Endothelial cell (in vitro differentiated cells): ENCODE measurements at regions not wholly inside any gene's neighbourhood (a gene's known extent, or its start where the extent isn't known, plus 50 kb on each side); places are given as distances from the start of the nearest gene placed in this dataset.
A peak's percentile ranks its signal among the peaks of the same experiment; 100 is the strongest.

Experiments used
- DNase-seq: peaks from one replicate; pipeline ENCODE4 v3.0.0; 2021; ENCODE audit warnings: low spot score
- H3K27ac Mint-ChIP-seq: one replicate; pipeline ENCODE4 v1.8.0; 2021; ENCODE audit warnings: mixed read lengths, inconsistent platforms; ENCODE audit not compliant: unreplicated experiment
- H3K27me3 Mint-ChIP-seq: one replicate; pipeline ENCODE4 v1.8.0; 2021; ENCODE audit warnings: mild to moderate bottlenecking, moderate library complexity, mixed read lengths, inconsistent platforms; ENCODE audit not compliant: unreplicated experiment
- H3K36me3 Mint-ChIP-seq: one replicate; pipeline ENCODE4 v1.8.0; 2021; ENCODE audit warnings: mild to moderate bottlenecking, low read depth, mixed read lengths, inconsistent platforms; ENCODE audit not compliant: unreplicated experiment
- H3K4me1 Mint-ChIP-seq: one replicate; pipeline ENCODE4 v1.8.0; 2021; ENCODE audit warnings: mild to moderate bottlenecking, mixed read lengths, inconsistent platforms; ENCODE audit not compliant: unreplicated experiment
- H3K4me3 Mint-ChIP-seq: one replicate; pipeline ENCODE4 v1.8.0; 2021; ENCODE audit warnings: mild to moderate bottlenecking, mixed read lengths, inconsistent platforms; ENCODE audit not compliant: unreplicated experiment
- H3K9me3 Mint-ChIP-seq: one replicate; pipeline ENCODE4 v1.8.0; 2021; ENCODE audit warnings: mixed read lengths, inconsistent platforms; ENCODE audit not compliant: unreplicated experiment
- TF ChIP-seq, protein P1 (sequence below): fragments of 200-600 bp; sonication (generic); IDR thresholded peaks from one replicate; pipeline ENCODE4 v1.5.0; 2021; ENCODE audit warnings: antibody characterized with exemption; ENCODE audit not compliant: unreplicated experiment

DNA sequence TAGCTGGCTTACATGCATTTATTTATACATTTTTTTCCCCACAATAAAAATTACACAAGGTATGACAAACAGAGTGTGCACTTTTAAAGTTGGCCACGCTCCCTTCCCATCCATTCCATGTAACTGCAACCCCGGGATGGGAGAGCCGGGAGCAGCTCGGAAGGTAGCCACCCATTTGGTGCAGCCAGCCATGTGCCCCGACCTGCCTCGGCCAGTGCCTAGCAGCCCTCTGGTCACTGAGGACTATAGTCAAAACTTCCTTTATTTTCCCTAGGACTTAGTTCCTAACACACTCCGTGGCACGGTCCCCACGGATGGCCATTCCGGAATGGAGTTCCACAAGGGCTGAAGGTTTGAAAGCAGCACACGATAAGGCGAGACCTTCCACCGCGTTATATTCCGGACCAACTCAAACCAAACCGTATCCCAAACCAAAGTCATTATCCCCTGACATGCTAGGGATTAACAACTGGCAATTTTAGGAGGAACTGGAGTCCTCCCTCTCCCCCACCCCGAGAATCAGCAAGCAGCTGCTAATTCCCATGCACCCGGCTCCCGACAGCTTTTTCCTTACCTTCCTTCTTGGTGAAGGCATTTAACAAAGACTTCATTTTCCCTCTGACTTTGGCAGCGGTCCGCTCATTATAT is 426.4 kb downstream of the SHANK2 start:
- Mint-ChIP-seq H3K4me3 (no peak overlapping the region), H3K4me1 (peaks cover 11% of the 10 kb centered on the region), H3K9me3 (no peaks in the 10 kb centered on the region), H3K27me3 (peaks cover 2% of the 10 kb centered on the region), H3K27ac (no peak overlapping the region), H3K36me3 (no peaks in the 10 kb centered on the region)
- TF ChIP-seq, protein P1, sequence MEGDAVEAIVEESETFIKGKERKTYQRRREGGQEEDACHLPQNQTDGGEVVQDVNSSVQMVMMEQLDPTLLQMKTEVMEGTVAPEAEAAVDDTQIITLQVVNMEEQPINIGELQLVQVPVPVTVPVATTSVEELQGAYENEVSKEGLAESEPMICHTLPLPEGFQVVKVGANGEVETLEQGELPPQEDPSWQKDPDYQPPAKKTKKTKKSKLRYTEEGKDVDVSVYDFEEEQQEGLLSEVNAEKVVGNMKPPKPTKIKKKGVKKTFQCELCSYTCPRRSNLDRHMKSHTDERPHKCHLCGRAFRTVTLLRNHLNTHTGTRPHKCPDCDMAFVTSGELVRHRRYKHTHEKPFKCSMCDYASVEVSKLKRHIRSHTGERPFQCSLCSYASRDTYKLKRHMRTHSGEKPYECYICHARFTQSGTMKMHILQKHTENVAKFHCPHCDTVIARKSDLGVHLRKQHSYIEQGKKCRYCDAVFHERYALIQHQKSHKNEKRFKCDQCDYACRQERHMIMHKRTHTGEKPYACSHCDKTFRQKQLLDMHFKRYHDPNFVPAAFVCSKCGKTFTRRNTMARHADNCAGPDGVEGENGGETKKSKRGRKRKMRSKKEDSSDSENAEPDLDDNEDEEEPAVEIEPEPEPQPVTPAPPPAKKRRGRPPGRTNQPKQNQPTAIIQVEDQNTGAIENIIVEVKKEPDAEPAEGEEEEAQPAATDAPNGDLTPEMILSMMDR = no peak
- DNase-seq = no peak

DNA sequence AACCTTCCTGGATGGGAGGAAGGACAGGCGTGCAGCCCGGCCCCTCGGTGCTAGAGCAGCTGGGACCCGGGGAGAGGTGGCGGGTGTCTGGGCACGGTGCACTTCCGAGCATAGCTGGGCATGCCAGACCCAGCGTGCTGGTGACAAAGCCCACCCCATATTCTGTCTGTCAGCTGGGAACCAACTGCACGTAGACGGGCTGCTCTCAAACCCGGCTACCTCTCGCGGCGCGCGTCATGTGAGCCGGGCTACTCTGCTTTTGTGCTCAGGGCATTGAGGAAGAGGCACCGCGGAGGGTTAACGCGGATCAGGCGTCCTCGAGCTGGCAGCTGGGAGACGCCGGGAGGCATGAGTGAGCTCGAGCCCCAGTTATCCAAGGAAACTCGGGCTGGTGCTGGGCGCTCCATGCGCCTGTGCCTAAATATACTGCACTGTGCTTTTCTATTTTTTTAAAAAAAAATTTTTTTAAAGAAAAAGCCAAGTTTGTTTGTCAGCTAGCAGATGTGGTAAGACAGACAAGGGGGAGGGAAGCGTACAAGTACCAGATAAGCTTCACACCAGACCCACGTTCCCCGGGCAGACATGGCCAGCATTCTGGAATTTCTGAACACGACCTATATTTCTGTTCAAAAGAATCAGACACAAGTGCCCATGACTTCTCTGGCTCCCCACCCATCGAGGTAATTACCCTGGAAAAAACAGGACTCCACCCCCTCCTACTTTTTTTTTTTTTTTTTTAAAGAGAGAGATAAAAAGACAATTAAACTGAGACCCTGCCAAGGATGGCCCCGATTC is 425.6 kb downstream of the SHANK2 start:
- H3K9me3 Mint-ChIP-seq = no peaks in the 10 kb centered on the region
- DNase-seq = peak; percentile 13
- H3K27ac Mint-ChIP-seq = peak overlapping the region; percentile 72
- no peaks in the 10 kb centered on the region for H3K36me3 Mint-ChIP-seq
- no peak overlapping the region for H3K4me3 Mint-ChIP-seq
- peaks cover 11% of the 10 kb centered on the region for H3K4me1 Mint-ChIP-seq
- TF ChIP-seq, protein P1 = no peak
- H3K27me3 Mint-ChIP-seq = peaks cover 1% of the 10 kb centered on the region

DNA sequence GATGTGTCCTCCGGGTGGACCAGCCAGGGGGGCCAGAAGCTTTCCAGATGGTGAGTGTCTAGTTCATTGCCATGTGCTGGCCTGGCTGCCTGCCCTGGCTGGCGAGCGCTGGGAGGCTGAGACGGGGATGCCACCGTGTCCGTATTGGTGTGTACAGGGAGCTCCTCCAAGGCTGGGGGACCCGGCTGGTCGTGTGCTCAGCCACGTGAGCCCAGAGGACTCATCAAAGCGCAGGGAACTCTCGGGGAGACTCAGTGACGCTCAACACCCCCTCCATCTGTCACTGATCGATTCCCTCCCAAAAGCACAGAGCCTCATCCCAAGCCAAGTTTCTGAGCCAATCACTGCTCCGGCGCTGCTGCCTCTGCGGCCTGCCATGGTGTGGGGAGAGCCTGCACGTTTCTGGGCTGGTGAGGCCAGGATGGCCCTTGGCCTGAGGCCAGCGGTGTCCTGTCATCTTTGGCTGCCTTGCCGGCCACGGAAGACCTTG is 423.7 kb downstream of the SHANK2 start:
- Mint-ChIP-seq H3K36me3 (no peaks in the 10 kb centered on the region), H3K27me3 (peaks cover 1% of the 10 kb centered on the region), H3K4me1 (peaks cover 11% of the 10 kb centered on the region), H3K4me3 (no peak overlapping the region), H3K9me3 (no peaks in the 10 kb centered on the region), H3K27ac (no peak overlapping the region)
- DNase-seq = no peak
- TF ChIP-seq, protein P1 = no peak

DNA sequence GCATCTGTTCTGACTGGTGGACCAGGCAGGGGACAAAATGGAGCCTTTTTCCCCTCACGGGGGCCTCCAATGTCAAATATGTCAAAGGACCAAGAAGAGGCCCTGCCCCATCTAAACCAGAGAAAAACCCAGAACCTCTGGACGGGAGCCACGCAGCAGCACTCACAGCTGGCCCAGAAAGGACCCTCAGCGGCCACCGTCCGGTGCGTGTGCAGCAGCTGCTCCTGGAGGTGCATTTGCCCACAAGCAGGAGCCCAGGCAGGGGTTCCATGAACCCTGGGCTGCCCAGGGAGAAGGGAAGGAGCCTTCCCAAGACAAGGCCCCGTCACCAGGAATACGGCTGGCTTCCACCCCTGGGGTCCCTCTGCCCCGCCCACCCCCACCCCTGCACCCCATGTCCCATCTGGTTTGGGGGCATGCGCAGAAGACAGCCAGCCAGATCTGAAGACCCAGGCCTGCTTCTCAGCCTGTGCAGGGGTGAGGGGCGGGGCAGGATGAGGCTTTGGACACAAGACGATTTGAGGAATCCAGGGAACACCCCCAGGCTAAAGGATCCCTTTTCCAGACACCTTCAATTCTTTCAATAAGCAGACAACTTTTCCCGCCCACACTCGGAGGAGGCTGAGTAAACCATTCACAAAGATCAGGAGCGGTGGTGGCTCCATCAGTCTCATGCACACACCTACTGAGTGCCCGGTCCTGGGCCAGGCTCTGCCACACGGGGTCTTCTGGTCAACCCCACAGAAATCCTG is 423.1 kb downstream of the SHANK2 start:
- peaks cover 4% of the 10 kb centered on the region for H3K27me3 Mint-ChIP-seq
- H3K4me3 Mint-ChIP-seq = no peak overlapping the region
- TF ChIP-seq, protein P1 = no peak

More for the DNA sequence above, 423.1 kb downstream of the SHANK2 start:
- Mint-ChIP-seq H3K27ac (no peak overlapping the region), H3K9me3 (no peaks in the 10 kb centered on the region), H3K4me1 (peaks cover 11% of the 10 kb centered on the region), H3K36me3 (no peaks in the 10 kb centered on the region)
- DNase-seq = no peak
